Astrocyte (in vitro differentiated cells and primary cell): ENCODE measurements at regions not wholly inside any gene's neighbourhood (a gene's known extent, or its start where the extent isn't known, plus 50 kb on each side); places are given as distances from the start of the nearest gene placed in this dataset.

Source experiments
- CTCF ChIP-seq: IDR thresholded peaks from 2 replicates; pipeline ENCODE4 v1.5.1; 2011; ENCODE audit warnings: low read depth, mild to moderate bottlenecking, inconsistent platforms, low read length, moderate library complexity; ENCODE audit not compliant: insufficient read depth
- EZH2 ChIP-seq: IDR thresholded peaks from 2 replicates; pipeline ENCODE4 v1.6.1; 2012; ENCODE audit warnings: mild to moderate bottlenecking, low read length, inconsistent platforms; ENCODE audit not compliant: insufficient read depth

DNA sequence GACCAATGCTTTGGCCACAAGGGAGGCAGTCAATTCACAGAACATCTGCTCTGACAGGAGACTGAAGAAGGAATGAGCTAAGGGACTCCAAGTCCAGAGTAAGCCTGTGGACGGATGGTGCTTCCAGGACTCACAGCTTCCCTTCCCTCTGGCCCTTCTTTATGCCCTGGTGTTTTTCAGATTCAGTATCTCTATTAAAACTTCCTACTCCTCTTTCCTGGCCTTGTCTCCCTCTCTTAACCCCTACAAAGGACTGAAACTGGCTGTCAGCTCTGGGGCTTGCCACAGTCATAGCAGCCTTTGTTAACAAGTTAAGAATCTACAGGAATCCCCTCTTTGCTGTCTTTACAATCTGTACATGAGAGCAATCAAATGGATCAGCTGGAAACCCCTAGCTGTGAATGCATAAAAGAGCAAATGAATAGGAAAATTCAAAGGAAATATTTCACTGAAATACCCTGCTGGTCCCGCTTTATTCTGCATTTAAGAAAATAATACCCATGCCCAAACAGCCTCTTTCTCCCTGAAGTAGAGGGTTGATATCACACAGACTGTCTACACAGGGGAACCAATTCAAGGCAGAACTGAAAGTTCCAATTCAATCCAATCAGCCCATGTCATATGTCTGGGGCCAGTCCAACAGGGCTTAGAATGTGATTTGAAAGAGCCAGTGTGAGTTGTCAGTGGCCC lies 192.3 kb downstream of the MZT1 start:
- no peak for TF ChIP-seq CTCF
- TF ChIP-seq EZH2, result no peak
